CD14-positive monocyte (primary cell): ENCODE measurements at regions not wholly inside any gene's neighbourhood (a gene's known extent, or its start where the extent isn't known, plus 50 kb on each side); places are given as distances from the start of the nearest gene placed in this dataset.
"Not testable (repeated sequence)": the region's sequence is repeated elsewhere in the genome, so short reads cannot be mapped to it uniquely, and the experiment has no call there.

ENCODE experiments used
- DNase-seq, 3 donors: peaks; one replicate each; pipeline ENCODE4 v3.0.0-alpha.2; 2011 to 2022
- H2AFZ ChIP-seq: 2 replicates; pipeline ENCODE4 v1.6.0; 2012; ENCODE audit warnings: mild to moderate bottlenecking, low read depth, low read length, inconsistent platforms; ENCODE audit not compliant: insufficient read depth, poor library complexity, severe bottlenecking
- H3K27ac ChIP-seq, 2 donors: 1 replicate in 1 of 2; 2 replicates in 1 of 2; pipeline ENCODE4 v1.5.1; 2012 to 2013; ENCODE audit warnings: low read length in 2 of 2, control low read depth in 1 of 2, inconsistent platforms in 1 of 2, low read depth in 1 of 2, mild to moderate bottlenecking in 1 of 2
- H3K27me3 ChIP-seq, 2 donors: one replicate each; pipeline versions ENCODE4 v1.6.0 to v1.6.1; 2011 to 2013; ENCODE audit warnings: low read length in 2 of 2; ENCODE audit not compliant: control insufficient read depth in 2 of 2, insufficient read depth in 2 of 2
- H3K36me3 ChIP-seq, 2 donors: replicated peaks in 1 of 2; 1 replicate in 1 of 2; 2 replicates in 1 of 2; pipeline versions ENCODE4 v1.5.1 to v1.6.1; 2012 to 2013; ENCODE audit warnings: low read length in 2 of 2, control low read depth in 1 of 2, inconsistent platforms in 1 of 2, mild to moderate bottlenecking in 1 of 2; ENCODE audit not compliant: insufficient read depth in 2 of 2, control insufficient read depth in 1 of 2
- H3K4me1 ChIP-seq, 2 donors: 1 replicate in 1 of 2; 2 replicates in 1 of 2; pipeline versions ENCODE4 v1.5.1 to v1.6.1; 2012 to 2013; ENCODE audit warnings: low read length in 2 of 2, control low read depth in 1 of 2, inconsistent platforms in 1 of 2, mild to moderate bottlenecking in 1 of 2, moderate library complexity in 1 of 2; ENCODE audit not compliant: insufficient read depth in 2 of 2, control insufficient read depth in 1 of 2
- H3K4me2 ChIP-seq: replicated peaks from 2 replicates; pipeline ENCODE3; 2012; ENCODE audit warnings: low read length, moderate library complexity, mild to moderate bottlenecking; ENCODE audit not compliant: poor library complexity, severe bottlenecking; ENCODE audit errors: extremely low read depth
- H3K4me3 ChIP-seq, 3 experiments: fragments of 200-600 bp in 1 of 3; sonication (generic) in 1 of 3; replicated peaks in 1 of 3; 1 replicate in 2 of 3; 2 replicates in 1 of 3; pipeline ENCODE4 v1.5.1; 2011 to 2013; ENCODE audit warnings: low read length in 3 of 3, mild to moderate bottlenecking in 3 of 3, control low read depth in 2 of 3, low read depth in 2 of 3, inconsistent platforms in 1 of 3, moderate library complexity in 1 of 3
- H3K79me2 ChIP-seq: 2 replicates; pipeline ENCODE4 v1.6.0; 2012; ENCODE audit warnings: mild to moderate bottlenecking, control low read depth, inconsistent platforms, low read length, moderate library complexity; ENCODE audit not compliant: insufficient read depth
- H3K9ac ChIP-seq: 2 replicates; pipeline ENCODE4 v1.6.0; 2017; ENCODE audit warnings: low read length, mild to moderate bottlenecking; ENCODE audit not compliant: insufficient read depth, poor library complexity, severe bottlenecking
- H3K9me3 ChIP-seq, 2 donors: replicated peaks in 1 of 2; 1 replicate in 1 of 2; 2 replicates in 1 of 2; pipeline versions ENCODE4 v1.5.1 to v1.6.1; 2012 to 2013; ENCODE audit warnings: low read length in 2 of 2, control low read depth in 1 of 2; ENCODE audit not compliant: control insufficient read depth in 1 of 2, insufficient read depth in 1 of 2
- H4K20me1 ChIP-seq: 2 replicates; pipeline ENCODE4 v1.6.0; 2012; ENCODE audit warnings: mild to moderate bottlenecking, low read length, control low read depth, moderate library complexity; ENCODE audit not compliant: insufficient read depth
- H3K27ac Mint-ChIP-seq, 7 donors: one replicate each; pipeline ENCODE4 v1.8.0; 2020; ENCODE audit warnings: mild to moderate bottlenecking in 7 of 7, mixed read lengths in 7 of 7, moderate library complexity in 6 of 7, inconsistent platforms in 2 of 7
- H3K27me3 Mint-ChIP-seq, 3 donors: one replicate each; pipeline ENCODE4 v1.8.0; 2021 to 2022; ENCODE audit warnings: low read depth in 3 of 3, mild to moderate bottlenecking in 3 of 3, mixed read lengths in 3 of 3, moderate library complexity in 3 of 3, inconsistent platforms in 1 of 3
- H3K36me3 Mint-ChIP-seq, 2 donors: one replicate each; pipeline ENCODE4 v1.8.0; 2020; ENCODE audit warnings: mixed read lengths in 2 of 2, inconsistent platforms in 1 of 2, mild to moderate bottlenecking in 1 of 2
- H3K4me1 Mint-ChIP-seq: one replicate; pipeline ENCODE4 v1.8.0; 2020; ENCODE audit warnings: mild to moderate bottlenecking, mixed read lengths
- H3K4me3 Mint-ChIP-seq, 2 donors: one replicate each; pipeline ENCODE4 v1.8.0; 2020; ENCODE audit warnings: mild to moderate bottlenecking in 2 of 2, mixed read lengths in 2 of 2, moderate library complexity in 1 of 2
- H3K9me3 Mint-ChIP-seq, 7 donors: one replicate each; pipeline ENCODE4 v1.8.0; 2020 to 2022; ENCODE audit warnings: mixed read lengths in 7 of 7, mild to moderate bottlenecking in 6 of 7, moderate library complexity in 6 of 7, inconsistent platforms in 2 of 7
- WGBS: methylation state at CpG from one replicate; pipeline ENCODE4 v1.1.5; 2013; ENCODE audit warnings: missing lambda C conversion rate; ENCODE audit not compliant: insufficient coverage; 5-methylcytosine and 5-hydroxymethylcytosine counted together
- intact Hi-C, 2 donors: fragments of 100-400 bp; cut with micrococcal nuclease; formaldehyde crosslinking; loops; one replicate each; pipeline versions ENCODE4 v1.15.0 to v1.15.1; 2023
- TF ChIP-seq, protein P1 (sequence below): fragments of 200-600 bp; IDR thresholded peaks from one replicate; pipeline ENCODE4 v1.8.0; 2022; ENCODE audit warnings: antibody characterized with exemption, mild to moderate bottlenecking

DNA sequence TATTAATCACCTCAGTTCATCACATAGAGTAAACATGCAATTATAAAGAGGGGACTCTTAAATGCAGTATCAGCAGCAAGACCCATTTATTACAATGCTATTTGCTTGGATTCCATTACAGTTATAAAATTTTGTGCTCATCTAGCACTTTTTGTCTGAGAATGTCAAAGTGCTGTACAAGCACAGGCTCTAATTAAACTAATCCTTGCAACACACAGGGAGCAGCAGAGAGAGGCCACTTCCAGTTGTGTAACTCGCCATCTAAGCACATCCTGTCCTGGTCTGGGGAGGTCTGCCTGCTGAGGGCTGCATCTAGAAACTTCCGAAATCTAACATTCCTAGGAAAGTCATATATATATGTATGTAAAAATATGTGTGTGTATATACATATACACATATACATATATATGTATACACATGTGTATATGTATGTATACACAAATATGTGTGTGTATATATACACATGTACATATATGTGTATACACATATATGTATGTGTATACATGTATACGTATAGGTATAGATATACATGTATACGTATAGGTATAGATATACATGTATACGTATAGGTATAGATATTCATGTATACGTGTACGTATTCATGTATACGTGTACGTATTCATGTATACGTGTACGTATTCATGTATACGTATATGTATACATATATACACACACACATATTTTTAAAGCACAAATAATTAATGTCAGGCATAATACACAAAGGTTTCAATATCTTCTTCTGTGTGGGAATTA lies 136.4 kb upstream of the JARID2 start:
- no peak overlapping the region for H3K4me3 Mint-ChIP-seq

DNA sequence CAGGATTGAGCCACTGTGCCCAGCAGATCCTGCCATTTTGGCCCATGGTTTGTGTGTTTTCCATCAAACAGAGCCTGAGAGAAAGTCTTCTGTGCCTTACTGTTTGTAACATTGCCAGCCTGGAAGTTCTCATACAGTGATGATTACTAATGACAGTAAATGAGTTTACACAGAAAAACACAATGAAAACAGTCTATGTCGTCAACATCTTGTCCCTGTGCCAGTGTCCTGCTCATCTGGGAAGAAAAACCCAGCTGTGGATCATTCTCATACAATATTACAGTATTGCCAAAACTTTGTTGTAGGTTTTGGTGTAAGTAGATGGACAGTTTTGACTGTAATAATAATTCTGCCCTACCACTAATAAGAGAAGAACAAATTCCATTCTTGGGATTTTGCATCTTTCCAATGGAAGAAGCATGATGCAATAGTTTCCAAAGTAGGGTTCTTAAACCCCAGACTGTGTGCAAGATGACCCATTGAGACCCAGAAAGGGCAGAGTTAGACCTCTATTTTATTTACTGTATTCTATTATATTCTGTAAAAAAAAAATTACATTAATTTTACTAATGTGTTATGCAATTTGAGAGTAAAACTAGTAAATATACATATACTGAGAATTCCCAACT lies 135.0 kb upstream of the JARID2 start:
- Histone ChIP-seq H3K9ac (no peak overlapping the region), H3K79me2 (no peaks in the 10 kb centered on the region), H3K9me3 (peaks cover 0 to 5% of the 10 kb centered on the region in 2 donors), H2AFZ (no peak overlapping the region), H3K4me1 (peaks cover 12 to 20% of the 10 kb centered on the region in 2 donors), H3K27me3 (no peaks in the 10 kb centered on the region), H3K36me3 (no peaks in the 10 kb centered on the region), H4K20me1 (no peaks in the 10 kb centered on the region), H3K4me2 (no peak overlapping the region), H3K27ac (no peak overlapping the region), H3K4me3 (no peak overlapping the region)
- Mint-ChIP-seq H3K4me1 (peaks cover 24% of the 10 kb centered on the region), H3K9me3 (peaks cover 3 to 9% (median 5%) of the 10 kb centered on the region in 7 donors), H3K27ac (no peak overlapping the region), H3K36me3 (peaks cover 0 to 5% of the 10 kb centered on the region in 2 donors), H3K4me3 (no peak overlapping the region), H3K27me3 (peaks cover 0 to 1% (median 0%) of the 10 kb centered on the region in 3 donors)
- no CpG with 5 or more reads among the region's 1 CpG for WGBS
- TF ChIP-seq, protein P1, sequence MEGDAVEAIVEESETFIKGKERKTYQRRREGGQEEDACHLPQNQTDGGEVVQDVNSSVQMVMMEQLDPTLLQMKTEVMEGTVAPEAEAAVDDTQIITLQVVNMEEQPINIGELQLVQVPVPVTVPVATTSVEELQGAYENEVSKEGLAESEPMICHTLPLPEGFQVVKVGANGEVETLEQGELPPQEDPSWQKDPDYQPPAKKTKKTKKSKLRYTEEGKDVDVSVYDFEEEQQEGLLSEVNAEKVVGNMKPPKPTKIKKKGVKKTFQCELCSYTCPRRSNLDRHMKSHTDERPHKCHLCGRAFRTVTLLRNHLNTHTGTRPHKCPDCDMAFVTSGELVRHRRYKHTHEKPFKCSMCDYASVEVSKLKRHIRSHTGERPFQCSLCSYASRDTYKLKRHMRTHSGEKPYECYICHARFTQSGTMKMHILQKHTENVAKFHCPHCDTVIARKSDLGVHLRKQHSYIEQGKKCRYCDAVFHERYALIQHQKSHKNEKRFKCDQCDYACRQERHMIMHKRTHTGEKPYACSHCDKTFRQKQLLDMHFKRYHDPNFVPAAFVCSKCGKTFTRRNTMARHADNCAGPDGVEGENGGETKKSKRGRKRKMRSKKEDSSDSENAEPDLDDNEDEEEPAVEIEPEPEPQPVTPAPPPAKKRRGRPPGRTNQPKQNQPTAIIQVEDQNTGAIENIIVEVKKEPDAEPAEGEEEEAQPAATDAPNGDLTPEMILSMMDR, result no peak
- no peak for DNase-seq
- intact Hi-C loops, result no loop called here

More for the DNA sequence above, 136.4 kb upstream of the JARID2 start:
- TF ChIP-seq, protein P1, result no peak
- Histone ChIP-seq H3K9ac (no peak overlapping the region), H3K36me3 (no peaks in the 10 kb centered on the region), H3K27me3 (no peaks in the 10 kb centered on the region), H3K27ac (peak overlapping the region in 1 of 2 donors; percentile 50), H3K9me3 (peaks cover 4 to 10% of the 10 kb centered on the region in 2 donors), H3K4me3 (peak overlapping the region in 1 of 3 experiments; percentile 12), H3K79me2 (no peaks in the 10 kb centered on the region), H4K20me1 (no peaks in the 10 kb centered on the region), H3K4me1 (peaks cover 12 to 20% of the 10 kb centered on the region in 2 donors), H3K4me2 (peak overlapping the region; percentile 41), H2AFZ (peak overlapping the region; percentile 60)
- Mint-ChIP-seq H3K9me3 (peaks cover 4 to 13% (median 8%) of the 10 kb centered on the region in 7 donors), H3K4me1 (peaks cover 24% of the 10 kb centered on the region), H3K27ac (peak overlapping the region in 2 of 7 donors; percentile 1 to 3), H3K27me3 (peaks cover 0 to 1% (median 0%) of the 10 kb centered on the region in 3 donors), H3K36me3 (peaks cover 0 to 5% of the 10 kb centered on the region in 2 donors)
- no CpG with 5 or more reads among the region's 12 CpGs for whole genome bisulfite sequencing
- intact Hi-C loops, result no loop called here
- DNase-seq, result peak in 2 of 3 donors; percentile 47 to 58

DNA sequence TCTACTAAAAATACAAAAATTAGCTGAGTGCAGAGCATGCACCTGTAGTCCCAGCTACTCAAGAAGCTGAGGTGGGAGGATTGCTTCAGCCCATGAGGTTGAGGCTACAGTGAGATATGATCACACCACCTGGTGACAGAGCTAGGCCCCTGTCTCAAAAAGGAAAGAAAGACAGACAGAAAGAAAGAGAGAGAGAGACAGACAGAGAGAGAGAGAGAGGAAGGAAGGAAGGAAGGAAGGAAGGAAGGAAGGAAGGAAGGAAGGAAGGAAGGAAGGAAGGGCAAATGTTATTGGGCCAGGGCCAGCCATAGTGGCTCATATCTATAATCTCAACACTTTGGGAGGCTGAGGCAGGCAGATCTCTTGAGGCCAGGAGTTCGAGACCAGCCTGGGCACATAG lies 134.3 kb upstream of the JARID2 start:
- H3K36me3 Mint-ChIP-seq, H3K4me3 Mint-ChIP-seq, H3K79me2 ChIP-seq, H4K20me1 ChIP-seq, H3K4me3 ChIP-seq, H3K9me3 ChIP-seq, H3K27ac ChIP-seq, intact Hi-C loops, H3K27me3 Mint-ChIP-seq, H3K27me3 ChIP-seq, DNase-seq, H3K9ac ChIP-seq, H3K9me3 Mint-ChIP-seq, H3K4me2 ChIP-seq, H2AFZ ChIP-seq, H3K36me3 ChIP-seq: not testable (repeated sequence)
- WGBS, result no CpG with 5 or more reads among the region's 1 CpG
- peaks cover 12 to 20% of the 10 kb centered on the region in 2 donors for H3K4me1 ChIP-seq
- peaks cover 24% of the 10 kb centered on the region for H3K4me1 Mint-ChIP-seq
- peak overlapping the region in 2 of 7 donors; percentile 16 to 81 for H3K27ac Mint-ChIP-seq
